ENCODE measurements at regions not wholly inside any gene's neighbourhood (a gene's known extent, or its start where the extent isn't known, plus 50 kb on each side); places are given as distances from the start of the nearest gene placed in this dataset.

- no TSS peak for BruUV-seq (replicated peaks)
- no peak for DNase-seq
Observed at GRCh38 chr4:92175250-92175649, 128.5 kb upstream of the GRID2 start.

GRCh38 chr4:92182006-92182735 is 121.6 kb upstream of the GRID2 start:
- no peaks in the 10 kb centered on the region for H3K9me3 Mint-ChIP-seq (ENCODE audit: low read depth, unreplicated experiment)
- CTCF ChIA-PET: no interaction called here
- no peaks in the 10 kb centered on the region for H3K36me3 Mint-ChIP-seq (ENCODE audit: insufficient read depth, unreplicated experiment)
- H3K4me1 Mint-ChIP-seq (ENCODE audit: low read depth, unreplicated experiment): no peaks in the 10 kb centered on the region
- BruUV-seq (replicated peaks): no TSS peak
- no peak for DNase-seq
- H3K4me3 Mint-ChIP-seq (ENCODE audit: low read depth, unreplicated experiment): no peak overlapping the region
- intact Hi-C loops (cut with micrococcal nuclease; ENCODE audit: unreplicated experiment): no loop called here
- no peaks in the 10 kb centered on the region for H3K27me3 Mint-ChIP-seq (ENCODE audit: unreplicated experiment)
- no peak for TF ChIP-seq CTCF (IDR thresholded peaks at IDR 0.05; ENCODE audit: unreplicated experiment)
- H3K27ac Mint-ChIP-seq (ENCODE audit: unreplicated experiment): no peak overlapping the region

More at GRCh38 chr4:92175250-92175649, 128.5 kb upstream of the GRID2 start:
- H3K9me3 Mint-ChIP-seq (ENCODE audit: low read depth, unreplicated experiment): no peaks in the 10 kb centered on the region
- H3K4me3 Mint-ChIP-seq (ENCODE audit: low read depth, unreplicated experiment): no peak overlapping the region
- no peak for TF ChIP-seq CTCF (IDR thresholded peaks at IDR 0.05; ENCODE audit: unreplicated experiment)
- no peak overlapping the region for H3K27ac Mint-ChIP-seq (ENCODE audit: unreplicated experiment)
- CTCF ChIA-PET: no interaction called here
- no peaks in the 10 kb centered on the region for H3K27me3 Mint-ChIP-seq (ENCODE audit: unreplicated experiment)
- H3K36me3 Mint-ChIP-seq (ENCODE audit: insufficient read depth, unreplicated experiment): no peaks in the 10 kb centered on the region
- intact Hi-C loops (cut with micrococcal nuclease; ENCODE audit: unreplicated experiment): no loop called here
- H3K4me1 Mint-ChIP-seq (ENCODE audit: low read depth, unreplicated experiment): no peaks in the 10 kb centered on the region

GRCh38 chr4:92182736-92183407 is 120.9 kb upstream of the GRID2 start:
- no peaks in the 10 kb centered on the region for H3K36me3 Mint-ChIP-seq (ENCODE audit: insufficient read depth, unreplicated experiment)
- no peaks in the 10 kb centered on the region for H3K4me1 Mint-ChIP-seq (ENCODE audit: low read depth, unreplicated experiment)
- no TSS peak for BruUV-seq (replicated peaks)
- no peaks in the 10 kb centered on the region for H3K9me3 Mint-ChIP-seq (ENCODE audit: low read depth, unreplicated experiment)
- H3K4me3 Mint-ChIP-seq (ENCODE audit: low read depth, unreplicated experiment): no peak overlapping the region
- H3K27me3 Mint-ChIP-seq (ENCODE audit: unreplicated experiment): no peaks in the 10 kb centered on the region
- no peak overlapping the region for H3K27ac Mint-ChIP-seq (ENCODE audit: unreplicated experiment)
- no peak for DNase-seq
- CTCF ChIA-PET: no interaction called here
- intact Hi-C loops (cut with micrococcal nuclease; ENCODE audit: unreplicated experiment): no loop called here
- TF ChIP-seq CTCF (IDR thresholded peaks at IDR 0.05; ENCODE audit: unreplicated experiment): no peak

- no peak overlapping the region for H3K27ac Mint-ChIP-seq (ENCODE audit: unreplicated experiment)
- no peaks in the 10 kb centered on the region for H3K36me3 Mint-ChIP-seq (ENCODE audit: insufficient read depth, unreplicated experiment)
- BruUV-seq (replicated peaks): no TSS peak
- DNase-seq: no peak
- H3K4me1 Mint-ChIP-seq (ENCODE audit: low read depth, unreplicated experiment): no peaks in the 10 kb centered on the region
- H3K9me3 Mint-ChIP-seq (ENCODE audit: low read depth, unreplicated experiment): no peaks in the 10 kb centered on the region
- CTCF ChIA-PET: no interaction called here
- no peak for TF ChIP-seq CTCF (IDR thresholded peaks at IDR 0.05; ENCODE audit: unreplicated experiment)
- no peaks in the 10 kb centered on the region for H3K27me3 Mint-ChIP-seq (ENCODE audit: unreplicated experiment)
- intact Hi-C loops (cut with micrococcal nuclease; ENCODE audit: unreplicated experiment): no loop called here
- no peak overlapping the region for H3K4me3 Mint-ChIP-seq (ENCODE audit: low read depth, unreplicated experiment)
Observed at GRCh38 chr4:92183825-92184224, 119.9 kb upstream of the GRID2 start.

Data from Calu3 (cell line).